Natural killer cell (primary cell): ENCODE measurements at regions not wholly inside any gene's neighbourhood (a gene's known extent, or its start where the extent isn't known, plus 50 kb on each side); places are given as distances from the start of the nearest gene placed in this dataset.

Source experiments
- ATAC-seq, 3 donors: fragments of 150-1000 bp in 2 of 3; fragments of 200-7000 bp in 1 of 3; cut with Tn5 transposase; 1 replicate in 1 of 3; 2 replicates in 2 of 3; pipeline ENCODE4 v1.10.0; 2021; ENCODE audit warnings: mild to moderate bottlenecking in 2 of 3, moderate library complexity in 2 of 3
- DNase-seq, 2 donors: peaks; one replicate each; pipeline versions ENCODE4 v3.0.0 to v3.0.0-alpha.2; 2013 to 2021; ENCODE audit warnings: mixed read lengths in 1 of 2
- H3K27ac ChIP-seq: one replicate; pipeline ENCODE4 v1.5.1; 2013; ENCODE audit warnings: mild to moderate bottlenecking, low read length
- H3K27me3 ChIP-seq: one replicate; pipeline ENCODE4 v1.6.1; 2013; ENCODE audit warnings: low read length; ENCODE audit not compliant: control insufficient read depth, insufficient read depth
- H3K36me3 ChIP-seq: one replicate; pipeline ENCODE4 v1.6.1; 2013; ENCODE audit warnings: low read length; ENCODE audit not compliant: control insufficient read depth, insufficient read depth
- H3K4me1 ChIP-seq: one replicate; pipeline ENCODE4 v1.6.1; 2013; ENCODE audit warnings: low read length; ENCODE audit not compliant: control insufficient read depth, insufficient read depth
- H3K4me3 ChIP-seq: one replicate; pipeline ENCODE4 v1.5.1; 2013; ENCODE audit warnings: low read length
- H3K9me3 ChIP-seq: one replicate; pipeline ENCODE4 v1.6.1; 2013; ENCODE audit warnings: low read length; ENCODE audit not compliant: control insufficient read depth, insufficient read depth
- H3K27ac Mint-ChIP-seq, 2 donors: one replicate each; pipeline ENCODE4 v1.8.0; 2022; ENCODE audit warnings: mild to moderate bottlenecking in 2 of 2, mixed read lengths in 2 of 2, moderate library complexity in 1 of 2
- H3K27me3 Mint-ChIP-seq, 2 donors: one replicate each; pipeline ENCODE4 v1.8.0; 2022; ENCODE audit warnings: low read depth in 2 of 2, mixed read lengths in 2 of 2
- H3K36me3 Mint-ChIP-seq: one replicate; pipeline ENCODE4 v1.8.0; 2022; ENCODE audit warnings: mixed read lengths
- H3K4me1 Mint-ChIP-seq, 2 donors: one replicate each; pipeline ENCODE4 v1.8.0; 2022; ENCODE audit warnings: mixed read lengths in 2 of 2
- H3K4me3 Mint-ChIP-seq: one replicate; pipeline ENCODE4 v1.8.0; 2022; ENCODE audit warnings: mild to moderate bottlenecking, moderate library complexity, mixed read lengths
- H3K9me3 Mint-ChIP-seq, 2 donors: one replicate each; pipeline ENCODE4 v1.8.0; 2022; ENCODE audit warnings: mixed read lengths in 2 of 2
- CTCF ChIP-seq: fragments of 200-600 bp; IDR thresholded peaks from one replicate; pipeline ENCODE4 v1.8.0; 2022; ENCODE audit warnings: antibody characterized with exemption
- WGBS: methylation state at CpG from one replicate; pipeline ENCODE4 v1.1.7; 2013; ENCODE audit warnings: missing lambda C conversion rate; ENCODE audit not compliant: insufficient coverage; 5-methylcytosine and 5-hydroxymethylcytosine counted together
- intact Hi-C: fragments of 100-400 bp; cut with micrococcal nuclease; formaldehyde crosslinking; loops from one replicate; pipeline ENCODE4 v1.14.2; 2022

- DNase-seq: no peak
- Mint-ChIP-seq H3K27me3 (no peaks in the 10 kb centered on the region), H3K27ac (no peak overlapping the region), H3K36me3 (peaks cover 11% of the 10 kb centered on the region), H3K4me3 (no peak overlapping the region), H3K4me1 (no peaks in the 10 kb centered on the region), H3K9me3 (peaks cover 15 to 22% of the 10 kb centered on the region in 2 donors)
- Histone ChIP-seq H3K27me3 (no peaks in the 10 kb centered on the region), H3K9me3 (no peaks in the 10 kb centered on the region), H3K4me3 (no peak overlapping the region), H3K27ac (no peak overlapping the region), H3K36me3 (no peaks in the 10 kb centered on the region), H3K4me1 (no peaks in the 10 kb centered on the region)
- no peak for TF ChIP-seq CTCF
- 80% methylated on average over 1 of the region's 1 CpG for WGBS
- ATAC-seq: no peak
- intact Hi-C loops: no loop called here
Observed at GRCh38 chr9:102862478-102862877, 132.7 kb upstream of the CYLC2 start.

GRCh38 chr9:102855641-102856040, 139.5 kb upstream of the CYLC2 start:
- no peak overlapping the region for H3K27ac ChIP-seq
- Mint-ChIP-seq H3K4me3 (no peak overlapping the region), H3K36me3 (peaks cover 11% of the 10 kb centered on the region), H3K4me1 (no peaks in the 10 kb centered on the region), H3K27me3 (no peaks in the 10 kb centered on the region), H3K27ac (no peak overlapping the region), H3K9me3 (peaks cover 10 to 30% of the 10 kb centered on the region in 2 donors)
- TF ChIP-seq CTCF: no peak
- H3K9me3 ChIP-seq: no peaks in the 10 kb centered on the region
- no peaks in the 10 kb centered on the region for H3K4me1 ChIP-seq
- no peak overlapping the region for H3K4me3 ChIP-seq
- no peaks in the 10 kb centered on the region for H3K27me3 ChIP-seq
- no peak for ATAC-seq
- intact Hi-C loops: no loop called here
- no CpG with 5 or more reads among the region's 2 CpGs for WGBS
- no peaks in the 10 kb centered on the region for H3K36me3 ChIP-seq
- DNase-seq: no peak

GRCh38 chr9:102845827-102846371, 149.2 kb upstream of the CYLC2 start:
- no peak overlapping the region for H3K4me3 ChIP-seq
- H3K4me1 ChIP-seq: no peaks in the 10 kb centered on the region
- H3K9me3 ChIP-seq: no peaks in the 10 kb centered on the region
- ATAC-seq: no peak
- H3K36me3 Mint-ChIP-seq: peaks cover 9% of the 10 kb centered on the region
- H3K27me3 Mint-ChIP-seq: no peaks in the 10 kb centered on the region
- H3K4me1 Mint-ChIP-seq: no peaks in the 10 kb centered on the region
- intact Hi-C loops: no loop called here
- no peaks in the 10 kb centered on the region for H3K27me3 ChIP-seq
- DNase-seq: no peak
- H3K4me3 Mint-ChIP-seq: no peak overlapping the region
- no peak overlapping the region for H3K27ac ChIP-seq
- WGBS: no CpG with 5 or more reads among the region's 1 CpG
- no peak overlapping the region for H3K27ac Mint-ChIP-seq
- H3K36me3 ChIP-seq: no peaks in the 10 kb centered on the region
- no peak for TF ChIP-seq CTCF
- peaks cover 15 to 22% of the 10 kb centered on the region in 2 donors for H3K9me3 Mint-ChIP-seq

GRCh38 chr9:102844716-102845115, 150.4 kb upstream of the CYLC2 start:
- ATAC-seq (no peak), DNase-seq (no peak)
- Mint-ChIP-seq H3K4me1 (no peaks in the 10 kb centered on the region), H3K36me3 (peaks cover 9% of the 10 kb centered on the region), H3K27me3 (no peaks in the 10 kb centered on the region), H3K9me3 (peaks cover 16 to 22% of the 10 kb centered on the region in 2 donors), H3K27ac (no peak overlapping the region), H3K4me3 (no peak overlapping the region)
- intact Hi-C loops: no loop called here
- Histone ChIP-seq H3K4me1 (no peaks in the 10 kb centered on the region), H3K4me3 (no peak overlapping the region), H3K36me3 (no peaks in the 10 kb centered on the region), H3K27me3 (no peaks in the 10 kb centered on the region), H3K27ac (no peak overlapping the region), H3K9me3 (no peaks in the 10 kb centered on the region)
- WGBS: 100% methylated on average over 1 of the region's 2 CpGs
- TF ChIP-seq CTCF: no peak
